ENCODE measurements at regions not wholly inside any gene's neighbourhood (a gene's known extent, or its start where the extent isn't known, plus 50 kb on each side); places are given as distances from the start of the nearest gene placed in this dataset.

DNA sequence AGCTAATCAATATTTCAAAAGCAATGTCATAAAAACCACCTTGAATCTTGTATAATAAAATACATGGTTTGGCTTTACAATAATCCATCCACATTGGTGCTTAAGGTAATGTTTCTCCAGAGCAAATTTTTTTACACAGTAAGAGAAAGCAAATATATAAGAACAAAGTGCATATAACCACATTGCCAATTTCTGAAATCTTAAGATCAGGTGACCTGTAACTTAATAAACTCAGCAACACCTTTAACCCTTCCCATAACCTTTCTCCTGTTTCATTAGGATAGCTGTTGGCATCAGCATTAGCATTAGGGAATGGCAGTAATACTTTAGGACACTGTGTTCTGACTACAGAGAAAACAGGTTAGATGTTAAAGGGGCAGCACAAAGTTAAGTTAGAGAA lies 155.9 kb upstream of the SEMA3D start:
- no peak for TF ChIP-seq FOXP2 (optimal IDR thresholded peaks at IDR 0.05; ENCODE audit: control extremely low read depth, extremely low read length, insufficient read depth)
- no peak for TF ChIP-seq EZH2 (IDR thresholded peaks at IDR 0.05)
- TF ChIP-seq POLR2AphosphoS5 (IDR thresholded peaks at IDR 0.05; ENCODE audit: borderline replicate concordance, low read depth, low read length): no peak

All from SK-N-MC (cell line).